ENCODE measurements at regions not wholly inside any gene's neighbourhood (a gene's known extent, or its start where the extent isn't known, plus 50 kb on each side); places are given as distances from the start of the nearest gene placed in this dataset.

- DNase-seq (ENCODE audit: low read depth in 1 of 2, low spot score in 1 of 2): no peak
- no peak for TF ChIP-seq JUND (IDR thresholded peaks at IDR 0.05; ENCODE audit: low read depth)
- in situ Hi-C loops (cut with HindIII; ENCODE audit: low pct_unique_long_range_greater_than_20kb, low sequenced_read_pairs): no loop called here
Measured at GRCh38 chr12:43294916-43295315, 257.1 kb downstream of the ADAMTS20 start.

GRCh38 chr12:43294147-43294546 lies 257.9 kb downstream of the ADAMTS20 start:
- in situ Hi-C loops (cut with HindIII; ENCODE audit: low pct_unique_long_range_greater_than_20kb, low sequenced_read_pairs): no loop called here

GRCh38 chr12:43293396-43293795 lies 258.6 kb downstream of the ADAMTS20 start:
- no peak for TF ChIP-seq JUND (IDR thresholded peaks at IDR 0.05; ENCODE audit: low read depth)
- in situ Hi-C loops (cut with HindIII; ENCODE audit: low pct_unique_long_range_greater_than_20kb, low sequenced_read_pairs): no loop called here
- no peak for DNase-seq (ENCODE audit: low read depth in 1 of 2, low spot score in 1 of 2)

More at GRCh38 chr12:43294147-43294546, 257.9 kb downstream of the ADAMTS20 start:
- no peak for DNase-seq (ENCODE audit: low read depth in 1 of 2, low spot score in 1 of 2)
- no peak for TF ChIP-seq JUND (IDR thresholded peaks at IDR 0.05; ENCODE audit: low read depth)

GRCh38 chr12:43292699-43293098 lies 259.3 kb downstream of the ADAMTS20 start:
- in situ Hi-C loops (cut with HindIII; ENCODE audit: low pct_unique_long_range_greater_than_20kb, low sequenced_read_pairs): no loop called here
- no peak for TF ChIP-seq JUND (IDR thresholded peaks at IDR 0.05; ENCODE audit: low read depth)
- DNase-seq (ENCODE audit: low read depth in 1 of 2, low spot score in 1 of 2): no peak

GRCh38 chr12:43291516-43291915 lies 260.5 kb downstream of the ADAMTS20 start:
- DNase-seq (ENCODE audit: low read depth in 1 of 2, low spot score in 1 of 2): no peak
- in situ Hi-C loops (cut with HindIII; ENCODE audit: low pct_unique_long_range_greater_than_20kb, low sequenced_read_pairs): no loop called here
- no peak for TF ChIP-seq JUND (IDR thresholded peaks at IDR 0.05; ENCODE audit: low read depth)

GRCh38 chr12:43290836-43291235 lies 261.2 kb downstream of the ADAMTS20 start:
- in situ Hi-C loops (cut with HindIII; ENCODE audit: low pct_unique_long_range_greater_than_20kb, low sequenced_read_pairs): no loop called here
- no peak for DNase-seq (ENCODE audit: low read depth in 1 of 2, low spot score in 1 of 2)
- TF ChIP-seq JUND (IDR thresholded peaks at IDR 0.05; ENCODE audit: low read depth): no peak

- no peak for TF ChIP-seq JUND (IDR thresholded peaks at IDR 0.05; ENCODE audit: low read depth)
- no peak for DNase-seq (ENCODE audit: low read depth in 1 of 2, low spot score in 1 of 2)
- in situ Hi-C loops (cut with HindIII; ENCODE audit: low pct_unique_long_range_greater_than_20kb, low sequenced_read_pairs): no loop called here
Measured at GRCh38 chr12:43289426-43289801, 262.6 kb downstream of the ADAMTS20 start.

- no peak for DNase-seq (ENCODE audit: low read depth in 1 of 2, low spot score in 1 of 2)
- no peak for TF ChIP-seq JUND (IDR thresholded peaks at IDR 0.05; ENCODE audit: low read depth)
- in situ Hi-C loops (cut with HindIII; ENCODE audit: low pct_unique_long_range_greater_than_20kb, low sequenced_read_pairs): no loop called here
Measured at GRCh38 chr12:43288671-43289425, 263.2 kb downstream of the ADAMTS20 start.

- no peak for DNase-seq (ENCODE audit: low read depth in 1 of 2, low spot score in 1 of 2)
- in situ Hi-C loops (cut with HindIII; ENCODE audit: low pct_unique_long_range_greater_than_20kb, low sequenced_read_pairs): no loop called here
- TF ChIP-seq JUND (IDR thresholded peaks at IDR 0.05; ENCODE audit: low read depth): no peak
Measured at GRCh38 chr12:43287706-43288383, 264.2 kb downstream of the ADAMTS20 start.

GRCh38 chr12:43286986-43287385 lies 265.0 kb downstream of the ADAMTS20 start:
- in situ Hi-C loops (cut with HindIII; ENCODE audit: low pct_unique_long_range_greater_than_20kb, low sequenced_read_pairs): no loop called here
- TF ChIP-seq JUND (IDR thresholded peaks at IDR 0.05; ENCODE audit: low read depth): no peak
- DNase-seq (ENCODE audit: low read depth in 1 of 2, low spot score in 1 of 2): no peak

GRCh38 chr12:43285159-43285598 lies 266.8 kb downstream of the ADAMTS20 start:
- no peak for TF ChIP-seq JUND (IDR thresholded peaks at IDR 0.05; ENCODE audit: low read depth)
- in situ Hi-C loops (cut with HindIII; ENCODE audit: low pct_unique_long_range_greater_than_20kb, low sequenced_read_pairs): no loop called here
- DNase-seq (ENCODE audit: low read depth in 1 of 2, low spot score in 1 of 2): no peak

GRCh38 chr12:43284486-43285158 lies 267.4 kb downstream of the ADAMTS20 start:
- DNase-seq (ENCODE audit: low read depth in 1 of 2, low spot score in 1 of 2): peak in 1 of 2 experiments; percentile 34
- in situ Hi-C loops (cut with HindIII; ENCODE audit: low pct_unique_long_range_greater_than_20kb, low sequenced_read_pairs): no loop called here
- TF ChIP-seq JUND (IDR thresholded peaks at IDR 0.05; ENCODE audit: low read depth): 0 out of 2 replicates have a peak, but pooled peaks have one; percentile 20

GRCh38 chr12:43283206-43283605 lies 268.8 kb downstream of the ADAMTS20 start:
- DNase-seq (ENCODE audit: low read depth in 1 of 2, low spot score in 1 of 2): no peak
- TF ChIP-seq JUND (IDR thresholded peaks at IDR 0.05; ENCODE audit: low read depth): no peak
- in situ Hi-C loops (cut with HindIII; ENCODE audit: low pct_unique_long_range_greater_than_20kb, low sequenced_read_pairs): no loop called here
